Activated naive CD4-positive, alpha-beta T cell treated with anti-CD3 and anti-CD28 coated beads, Interleukin-2, amount 50 U/mL, for 16 hours (primary cell): ENCODE measurements at regions not wholly inside any gene's neighbourhood (a gene's known extent, or its start where the extent isn't known, plus 50 kb on each side); places are given as distances from the start of the nearest gene placed in this dataset.
A peak's percentile ranks its signal among the peaks of the same experiment; 100 is the strongest.
"Not testable (repeated sequence)": the region's sequence is repeated elsewhere in the genome, so short reads cannot be mapped to it uniquely, and the experiment has no call there.

ENCODE experiments used
- DNase-seq: peaks from one replicate; pipeline ENCODE4 v3.0.0-alpha.2; 2020

- not testable (repeated sequence) for DNase-seq
These were observed 50.5 kb upstream of the MED13L start for GRCh38 chr12:116327992-116328391.

- DNase-seq = no peak
These were observed 54.4 kb upstream of the MED13L start for GRCh38 chr12:116331876-116332275.

- DNase-seq = no peak
These were observed 55.4 kb upstream of the MED13L start for GRCh38 chr12:116332705-116333380.

- no peak for DNase-seq
These were observed 55.9 kb upstream of the MED13L start for GRCh38 chr12:116333402-116333801.

- DNase-seq = no peak
These were observed 59.1 kb upstream of the MED13L start for GRCh38 chr12:116336542-116337065.

- DNase-seq = no peak
These were observed 59.8 kb upstream of the MED13L start for GRCh38 chr12:116337312-116337711.

GRCh38 chr12:116338064-116338846 lies 60.8 kb upstream of the MED13L start:
- no peak for DNase-seq

GRCh38 chr12:116339062-116339461 lies 61.6 kb upstream of the MED13L start:
- no peak for DNase-seq

GRCh38 chr12:116339800-116340371 lies 62.4 kb upstream of the MED13L start:
- no peak for DNase-seq

GRCh38 chr12:116343331-116343884 lies 65.9 kb upstream of the MED13L start:
- DNase-seq = no peak

- DNase-seq = no peak
These were observed 68.7 kb upstream of the MED13L start for GRCh38 chr12:116346222-116346621.

- DNase-seq = no peak
These were observed 69.2 kb upstream of the MED13L start for GRCh38 chr12:116346741-116347140.

GRCh38 chr12:116347265-116347664 lies 69.8 kb upstream of the MED13L start:
- no peak for DNase-seq

GRCh38 chr12:116352315-116352835 lies 74.9 kb upstream of the MED13L start:
- DNase-seq = no peak

- no peak for DNase-seq
These were observed 76.5 kb upstream of the MED13L start for GRCh38 chr12:116353958-116354357.

- no peak for DNase-seq
These were observed 77.0 kb upstream of the MED13L start for GRCh38 chr12:116354534-116354933.

GRCh38 chr12:116354950-116355783 lies 77.7 kb upstream of the MED13L start:
- DNase-seq = no peak

GRCh38 chr12:116358536-116358892 lies 81.0 kb upstream of the MED13L start:
- DNase-seq = no peak

- DNase-seq = peak; percentile 53
These were observed 81.6 kb upstream of the MED13L start for GRCh38 chr12:116358893-116359761.

- no peak for DNase-seq
These were observed 83.3 kb upstream of the MED13L start for GRCh38 chr12:116360579-116361413.
